HEK293 (cell line): ENCODE measurements at regions not wholly inside any gene's neighbourhood (a gene's known extent, or its start where the extent isn't known, plus 50 kb on each side); places are given as distances from the start of the nearest gene placed in this dataset.

Experiments used
- CTCF ChIA-PET: fragments of 350-600 bp; formaldehyde crosslinking; extraction: SDS; loops from one replicate; lab custom pipeline; 2021; ENCODE audit warnings: antibody characterized with exemption; lab: Yijun Ruan, JAX
- POLR2A ChIA-PET: fragments of 300-600 bp; formaldehyde crosslinking; extraction: SDS; loops from one replicate; lab custom pipeline; 2020; ENCODE audit warnings: antibody characterized with exemption, inconsistent platforms; lab: Yijun Ruan, JAX
- H3K27ac ChIP-seq: fragments of 200-500 bp; sonication (Bioruptor generic); 2 replicates; pipeline ENCODE4 v1.5.1; 2014; ENCODE audit warnings: low read depth, low read length, control low read depth, inconsistent platforms; ENCODE audit errors: extremely low read depth
- H3K36me3 ChIP-seq, 2 experiments: fragments of 200-500 bp in 1 of 2; sonication (Bioruptor generic) in 1 of 2; 1 replicate in 1 of 2; 2 replicates in 1 of 2; pipeline ENCODE4 v1.5.1; 2014 to 2017; ENCODE audit warnings: inconsistent platforms in 2 of 2, low read length in 2 of 2; ENCODE audit not compliant: control insufficient read depth in 2 of 2, insufficient read depth in 1 of 2
- H3K4me1 ChIP-seq: fragments of 200-500 bp; sonication (Bioruptor generic); 2 replicates; pipeline ENCODE4 v1.5.1; 2014; ENCODE audit warnings: mild to moderate bottlenecking, low read length, inconsistent platforms; ENCODE audit not compliant: control insufficient read depth, insufficient read depth
- H3K4me3 ChIP-seq: 2 replicates; pipeline ENCODE4 v1.5.1; 2011; ENCODE audit warnings: low read depth, mild to moderate bottlenecking, control low read depth, low read length, moderate library complexity
- H3K9me3 ChIP-seq: fragments of 200-500 bp; sonication (Bioruptor generic); 2 replicates; pipeline ENCODE4 v1.5.1; 2014; ENCODE audit warnings: low read depth, low read length, inconsistent platforms; ENCODE audit not compliant: control insufficient read depth, insufficient read depth
- ATF2 ChIP-seq: fragments of 450-650 bp; formaldehyde crosslinking; IDR thresholded peaks from 2 replicates; pipeline ENCODE4 v1.5.1; 2016; ENCODE audit warnings: missing biosample characterization, missing genetic modification characterization, low read depth
- BCL11A ChIP-seq: fragments of 450-650 bp; formaldehyde crosslinking; IDR thresholded peaks from 2 replicates; pipeline ENCODE4 v1.5.1; 2016; ENCODE audit warnings: low read depth, missing biosample characterization, missing genetic modification characterization
- GLI4 ChIP-seq: fragments of 450-650 bp; formaldehyde crosslinking; IDR thresholded peaks from 2 replicates; pipeline ENCODE4 v1.5.1; 2016; ENCODE audit warnings: missing biosample characterization, missing genetic modification characterization
- HOXD13 ChIP-seq: sonication (generic); formaldehyde crosslinking; IDR thresholded peaks from 2 replicates; pipeline ENCODE4 v1.8.0; 2022; ENCODE audit warnings: missing genetic modification reagents, borderline replicate concordance
- INSM2 ChIP-seq: fragments of 450-650 bp; formaldehyde crosslinking; IDR thresholded peaks from 2 replicates; pipeline ENCODE4 v1.5.1; 2016; ENCODE audit warnings: missing biosample characterization, missing genetic modification characterization
- KLF10 ChIP-seq: fragments of 450-650 bp; IDR thresholded peaks from 2 replicates; pipeline ENCODE4 v1.5.1; 2018; ENCODE audit warnings: missing biosample characterization, mild to moderate bottlenecking, missing genetic modification characterization
- KLF9 ChIP-seq: fragments of 450-650 bp; formaldehyde crosslinking; IDR thresholded peaks from 2 replicates; pipeline ENCODE4 v1.5.1; 2016; ENCODE audit warnings: missing biosample characterization, missing genetic modification characterization, low read depth
- PATZ1 ChIP-seq: fragments of 450-650 bp; formaldehyde crosslinking; IDR thresholded peaks from 2 replicates; pipeline ENCODE4 v1.5.1; 2016; ENCODE audit warnings: missing biosample characterization, missing genetic modification characterization
- PRDM1 ChIP-seq: fragments of 450-650 bp; formaldehyde crosslinking; IDR thresholded peaks from 2 replicates; pipeline ENCODE4; 2016; ENCODE audit warnings: missing biosample characterization, missing genetic modification characterization
- RBAK ChIP-seq: fragments of 450-650 bp; formaldehyde crosslinking; IDR thresholded peaks from 2 replicates; pipeline ENCODE4 v1.5.1; 2016; ENCODE audit warnings: missing biosample characterization, missing genetic modification characterization
- YY2 ChIP-seq: fragments of 450-650 bp; formaldehyde crosslinking; IDR thresholded peaks from 2 replicates; pipeline ENCODE4 v1.5.1; 2016; ENCODE audit warnings: missing biosample characterization, missing genetic modification characterization
- ZBTB48 ChIP-seq: fragments of 450-650 bp; formaldehyde crosslinking; IDR thresholded peaks from 2 replicates; pipeline ENCODE4 v1.5.1; 2016; ENCODE audit warnings: missing biosample characterization, missing genetic modification characterization
- ZFHX2 ChIP-seq: fragments of 450-650 bp; formaldehyde crosslinking; conservative IDR thresholded peaks from 2 replicates; pipeline ENCODE4 v1.5.1; 2016; ENCODE audit warnings: missing biosample characterization, missing genetic modification characterization
- ZNF121 ChIP-seq: fragments of 450-650 bp; formaldehyde crosslinking; IDR thresholded peaks from 2 replicates; pipeline ENCODE4 v1.5.1; 2016; ENCODE audit warnings: missing biosample characterization, missing genetic modification characterization
- ZNF132 ChIP-seq: fragments of 450-650 bp; formaldehyde crosslinking; IDR thresholded peaks from 2 replicates; pipeline ENCODE4 v1.5.1; 2017; ENCODE audit warnings: missing biosample characterization, missing genetic modification characterization, borderline replicate concordance
- ZNF16 ChIP-seq: fragments of 450-650 bp; formaldehyde crosslinking; IDR thresholded peaks from 2 replicates; pipeline ENCODE4 v1.5.1; 2016; ENCODE audit warnings: low read depth, missing biosample characterization, missing genetic modification characterization
- ZNF169 ChIP-seq: fragments of 450-650 bp; formaldehyde crosslinking; IDR thresholded peaks from 2 replicates; pipeline ENCODE4 v1.5.1; 2016; ENCODE audit warnings: missing biosample characterization, missing genetic modification characterization
- ZNF19 ChIP-seq: fragments of 450-650 bp; formaldehyde crosslinking; IDR thresholded peaks from 2 replicates; pipeline ENCODE4; 2016; ENCODE audit warnings: missing biosample characterization, missing genetic modification characterization, low read depth
- ZNF302 ChIP-seq: fragments of 450-650 bp; formaldehyde crosslinking; IDR thresholded peaks from 2 replicates; pipeline ENCODE4 v1.5.1; 2016; ENCODE audit warnings: missing biosample characterization, missing genetic modification characterization, low read depth
- ZNF311 ChIP-seq: fragments of 450-650 bp; formaldehyde crosslinking; IDR thresholded peaks from 2 replicates; pipeline ENCODE4 v1.5.1; 2017; ENCODE audit warnings: missing biosample characterization, missing genetic modification characterization, borderline replicate concordance
- ZNF366 ChIP-seq: fragments of 450-650 bp; formaldehyde crosslinking; conservative IDR thresholded peaks from 2 replicates; pipeline ENCODE4 v1.5.1; 2016; ENCODE audit warnings: missing biosample characterization, missing genetic modification characterization
- ZNF404 ChIP-seq: fragments of 450-650 bp; formaldehyde crosslinking; IDR thresholded peaks from 2 replicates; pipeline ENCODE4 v1.5.1; 2017; ENCODE audit warnings: missing biosample characterization, missing genetic modification characterization
- ZNF433 ChIP-seq: fragments of 450-650 bp; formaldehyde crosslinking; IDR thresholded peaks from 2 replicates; pipeline ENCODE4 v1.5.1; 2016; ENCODE audit warnings: missing biosample characterization, missing genetic modification characterization, low read depth
- ZNF624 ChIP-seq: fragments of 450-650 bp; formaldehyde crosslinking; IDR thresholded peaks from 2 replicates; pipeline ENCODE4 v1.5.1; 2017; ENCODE audit warnings: missing biosample characterization, missing genetic modification characterization
- ZNF768 ChIP-seq: fragments of 450-650 bp; formaldehyde crosslinking; IDR thresholded peaks from 2 replicates; pipeline ENCODE4 v1.5.1; 2018; ENCODE audit warnings: missing biosample characterization, mild to moderate bottlenecking, missing genetic modification characterization
- ZSCAN18 ChIP-seq: fragments of 450-650 bp; formaldehyde crosslinking; IDR thresholded peaks from 2 replicates; pipeline ENCODE4 v1.5.1; 2016; ENCODE audit warnings: missing biosample characterization, missing genetic modification characterization

- TF ChIP-seq RBAK (no peak), PATZ1 (tag by site-specific recombination) (no peak), ZNF302 (no peak), ZNF19 (tag by site-specific recombination) (no peak), ZNF624 (no peak), ATF2 (tag by site-specific recombination) (no peak)
- ChIA-PET POLR2A (no interaction called here), CTCF (no interaction called here)
- no peaks in the 10 kb centered on the region for H3K4me1 ChIP-seq
- H3K36me3 ChIP-seq, result no peaks in the 10 kb centered on the region
- H3K4me3 ChIP-seq, result no peak overlapping the region
- H3K9me3 ChIP-seq, result no peaks in the 10 kb centered on the region
- no peak overlapping the region for H3K27ac ChIP-seq
These were observed 738.5 kb downstream of the TECRL start for GRCh38 chr4:63670735-63671134.

- TF ChIP-seq HOXD13 (no peak), ZNF768 (tag by site-specific recombination) (no peak), ZNF132 (no peak), ZNF302 (no peak), PRDM1 (tag by site-specific recombination) (no peak), GLI4 (tag by site-specific recombination) (no peak), ZNF121 (tag by site-specific recombination) (no peak), ZBTB48 (no peak), KLF9 (tag by site-specific recombination) (no peak), BCL11A (no peak), ZNF16 (no peak), INSM2 (tag by site-specific recombination) (no peak), ZNF169 (no peak), YY2 (tag by site-specific recombination) (no peak), ZFHX2 (tag by site-specific recombination) (no peak)
- no peaks in the 10 kb centered on the region for H3K9me3 ChIP-seq
- CTCF ChIA-PET, result no interaction called here
- no peak overlapping the region for H3K4me3 ChIP-seq
- no peaks in the 10 kb centered on the region for H3K36me3 ChIP-seq
- POLR2A ChIA-PET, result no interaction called here
- H3K27ac ChIP-seq, result no peak overlapping the region
- H3K4me1 ChIP-seq, result no peaks in the 10 kb centered on the region
These were observed 745.4 kb downstream of the TECRL start for GRCh38 chr4:63663870-63664269.

GRCh38 chr4:63644396-63644795 lies 764.9 kb downstream of the TECRL start:
- ChIA-PET CTCF (no interaction called here), POLR2A (no interaction called here)
- Histone ChIP-seq H3K9me3 (no peaks in the 10 kb centered on the region), H3K36me3 (no peaks in the 10 kb centered on the region), H3K27ac (no peak overlapping the region), H3K4me3 (no peak overlapping the region), H3K4me1 (no peaks in the 10 kb centered on the region)
- TF ChIP-seq ZNF366 (tag by site-specific recombination) (no peak), KLF10 (no peak), ZNF404 (tag by site-specific recombination) (no peak), ZNF311 (no peak), ZSCAN18 (tag by site-specific recombination) (no peak), ZNF433 (tag by site-specific recombination) (no peak)
